Endothelial cell of umbilical vein (primary cell): ENCODE measurements at regions not wholly inside any gene's neighbourhood (a gene's known extent, or its start where the extent isn't known, plus 50 kb on each side); places are given as distances from the start of the nearest gene placed in this dataset.

ENCODE experiments used
- BruUV-seq: library from RNA; stranded (reverse); fragments of 400-500 nt; replicated peaks from 2 replicates; lab custom pipeline; 2021; lab: Mats Ljungman, UMichigan
- CTCF ChIA-PET: fragments of 300-600, 350-600 bp; sonication (Branson Sonifier 250); formaldehyde crosslinking; loops from one replicate; lab custom pipeline; 2021; ENCODE audit warnings: antibody characterized with exemption, inconsistent platforms; lab: Charles Lee
- POLR2A ChIA-PET: fragments of 300-600, 350-600 bp; sonication (Branson Sonifier 250); formaldehyde crosslinking; loops from one replicate; lab custom pipeline; 2021; ENCODE audit warnings: antibody characterized with exemption, inconsistent platforms; lab: Charles Lee
- DNase-seq: peaks from one replicate; pipeline ENCODE4 v3.0.0-alpha.2; 2011; ENCODE audit warnings: low read depth, low spot score
- FAIRE-seq: peaks from 2 replicates; lab custom pipeline; 2011; peaks lifted over from hg19 to GRCh38; lab: Jason Lieb, UNC
- H2AFZ ChIP-seq: 2 replicates; pipeline ENCODE4 v1.6.0; 2012; ENCODE audit warnings: low read depth, low read length, control low read depth, inconsistent platforms
- H3K27ac ChIP-seq: 2 replicates; pipeline ENCODE4 v1.5.1; 2011; ENCODE audit warnings: low read depth, mild to moderate bottlenecking, control low read depth, low read length, moderate library complexity; ENCODE audit not compliant: insufficient read depth
- H3K27me3 ChIP-seq, 2 experiments: 2 replicates each; pipeline versions ENCODE4 v1.6.0 to v1.6.1; 2011; ENCODE audit warnings: low read length in 2 of 2, mixed read lengths in 1 of 2; ENCODE audit not compliant: control insufficient read depth in 2 of 2, insufficient read depth in 2 of 2
- H3K36me3 ChIP-seq, 2 experiments: 2 replicates in 1 of 2; 3 replicates in 1 of 2; pipeline ENCODE4 v1.5.1; 2011; ENCODE audit warnings: low read length in 2 of 2, mild to moderate bottlenecking in 1 of 2, moderate library complexity in 1 of 2; ENCODE audit not compliant: control insufficient read depth in 2 of 2, insufficient read depth in 2 of 2; ENCODE audit errors: extremely low read depth in 1 of 2
- H3K4me1 ChIP-seq: 3 replicates; pipeline ENCODE4 v1.5.1; 2011; ENCODE audit warnings: mild to moderate bottlenecking, low read length; ENCODE audit not compliant: control insufficient read depth, insufficient read depth; ENCODE audit errors: extremely low read depth
- H3K4me2 ChIP-seq: 2 replicates; pipeline ENCODE4 v1.6.1; 2011; ENCODE audit warnings: low read length, control low read depth, mixed read lengths; ENCODE audit not compliant: insufficient read depth
- H3K4me3 ChIP-seq, 3 experiments: fragments of 200-600 bp in 1 of 3; sonication (generic), shearing (Covaris generic) in 1 of 3; replicated peaks in 1 of 3; 2 replicates each; pipeline ENCODE4 v1.5.1; 2011 to 2016; ENCODE audit warnings: control low read depth in 3 of 3, low read length in 3 of 3, mild to moderate bottlenecking in 2 of 3, inconsistent platforms in 1 of 3, low read depth in 1 of 3, moderate library complexity in 1 of 3; ENCODE audit not compliant: insufficient read depth in 1 of 3
- H3K79me2 ChIP-seq: 2 replicates; pipeline ENCODE4 v1.6.0; 2012; ENCODE audit warnings: low read length, inconsistent platforms; ENCODE audit not compliant: control insufficient read depth, insufficient read depth
- H3K9ac ChIP-seq: replicated peaks from 2 replicates; pipeline ENCODE3; 2011; ENCODE audit warnings: low read length, control low read depth; ENCODE audit not compliant: insufficient read depth; ENCODE audit errors: extremely low read depth
- H3K9me1 ChIP-seq: replicated peaks from 3 replicates; pipeline ENCODE4 v1.6.0; 2011; ENCODE audit warnings: mild to moderate bottlenecking, low read length; ENCODE audit not compliant: control insufficient read depth, insufficient read depth; ENCODE audit errors: extremely low read depth
- H3K9me3 ChIP-seq: replicated peaks from 2 replicates; pipeline ENCODE4 v1.5.1; 2012; ENCODE audit warnings: low read length, inconsistent platforms; ENCODE audit not compliant: control insufficient read depth, insufficient read depth
- H4K20me1 ChIP-seq: replicated peaks from 2 replicates; pipeline ENCODE3; 2011; ENCODE audit warnings: mild to moderate bottlenecking, low read length; ENCODE audit not compliant: control insufficient read depth, insufficient read depth; ENCODE audit errors: extremely low read depth
- CTCF ChIP-seq, 2 donors: IDR thresholded peaks; 1 replicate in 1 of 2; 2 replicates in 1 of 2; pipeline ENCODE4 v1.5.1; 2011; ENCODE audit warnings: low read length in 2 of 2, mild to moderate bottlenecking in 2 of 2, moderate library complexity in 2 of 2, control low read depth in 1 of 2, inconsistent platforms in 1 of 2, low read depth in 1 of 2; ENCODE audit not compliant: insufficient read depth in 1 of 2; ENCODE audit errors: extremely low read depth in 1 of 2
- EZH2 ChIP-seq: IDR thresholded peaks from 2 replicates; pipeline ENCODE4 v1.6.1; 2012; ENCODE audit warnings: borderline replicate concordance, low read depth, mild to moderate bottlenecking, moderate library complexity, low read length, inconsistent platforms; ENCODE audit not compliant: severe bottlenecking
- FOS ChIP-seq: IDR thresholded peaks from 2 replicates; pipeline ENCODE4 v1.6.1; 2011; ENCODE audit warnings: mild to moderate bottlenecking, low read length, moderate library complexity, borderline replicate concordance; ENCODE audit not compliant: insufficient read depth
- GATA2 ChIP-seq: IDR thresholded peaks from 2 replicates; pipeline ENCODE4 v1.7.0; 2011; ENCODE audit warnings: low read depth, mild to moderate bottlenecking, moderate library complexity, mixed read lengths, low read length; ENCODE audit not compliant: insufficient read length, insufficient read depth
- JUN ChIP-seq: IDR thresholded peaks from 2 replicates; pipeline ENCODE4 v1.6.1; 2011; ENCODE audit warnings: borderline replicate concordance, low read depth; ENCODE audit not compliant: insufficient read length, insufficient read depth
- MAX ChIP-seq: IDR thresholded peaks from 2 replicates; pipeline ENCODE4 v1.6.1; 2011; ENCODE audit not compliant: insufficient read depth, insufficient read length
- MYC ChIP-seq: IDR thresholded peaks from one replicate; pipeline ENCODE4 v1.6.1; 2011; ENCODE audit warnings: mild to moderate bottlenecking, low read depth, low read length
- POLR2A ChIP-seq: IDR thresholded peaks from 2 replicates; pipeline ENCODE4 v1.6.1; 2012; ENCODE audit warnings: low read depth, mild to moderate bottlenecking, control low read depth, low read length
- POLR2AphosphoS5 ChIP-seq: IDR thresholded peaks from 2 replicates; pipeline ENCODE4 v1.6.1; 2012; ENCODE audit warnings: low read depth, mild to moderate bottlenecking, control low read depth, low read length, moderate library complexity; ENCODE audit not compliant: insufficient read depth
- dilution Hi-C: fragments of 300-500 bp; cut with MboI; formaldehyde crosslinking; loops from one replicate; pipeline ENCODE4 v1.15.0; 2019; ENCODE audit warnings: low sequenced_read_pairs; ENCODE audit not compliant: extremely low pct_ligation_motif_present
- intact Hi-C: fragments of 100-400 bp; cut with micrococcal nuclease; formaldehyde crosslinking; loops from one replicate; pipeline ENCODE4 v1.10.0; 2022

GRCh38 chr3:140769951-140770350 is 92.1 kb downstream of the TRIM42 start:
- H3K27me3 ChIP-seq = no peaks in the 10 kb centered on the region
- no TSS peak for BruUV-seq
- no peak overlapping the region for H2AFZ ChIP-seq
- DNase-seq = no peak
- no peak overlapping the region for H3K9ac ChIP-seq
- intact Hi-C loops = no loop called here
- H3K79me2 ChIP-seq = no peaks in the 10 kb centered on the region
- H3K4me1 ChIP-seq = no peaks in the 10 kb centered on the region
- TF ChIP-seq CTCF (IDR thresholded peaks at IDR 0.05; ENCODE audit: extremely low read depth in 1 of 2, insufficient read depth in 1 of 2, low read depth in 1 of 2, low read length in 2 of 2) (no peak), EZH2 (no peak), JUN (no peak), MYC (no peak), POLR2A (no peak), GATA2 (no peak), FOS (no peak), MAX (no peak), POLR2AphosphoS5 (no peak)
- H3K4me3 ChIP-seq = no peak overlapping the region
- FAIRE-seq = no peak
- ChIA-PET CTCF (no interaction called here), POLR2A (no interaction called here)
- no peak overlapping the region for H3K4me2 ChIP-seq
- H3K9me3 ChIP-seq = no peaks in the 10 kb centered on the region
- H3K36me3 ChIP-seq = no peaks in the 10 kb centered on the region
- no peak overlapping the region for H3K27ac ChIP-seq
- dilution Hi-C loops = no loop called here
- no peaks in the 10 kb centered on the region for H3K9me1 ChIP-seq
- H4K20me1 ChIP-seq = no peaks in the 10 kb centered on the region
